IMR-90 (cell line): ENCODE measurements at regions not wholly inside any gene's neighbourhood (a gene's known extent, or its start where the extent isn't known, plus 50 kb on each side); places are given as distances from the start of the nearest gene placed in this dataset.
"Not testable (repeated sequence)": the region's sequence is repeated elsewhere in the genome, so short reads cannot be mapped to it uniquely, and the experiment has no call there.

ENCODE experiments used
- ATAC-seq: fragments of 200-7000 bp; cut with Tn5 transposase; 2 replicates; pipeline ENCODE4 v1.9.1; 2020; ENCODE audit warnings: low read depth, mild to moderate bottlenecking, moderate library complexity
- BruUV-seq: library from RNA; stranded (reverse); fragments of 400-500 nt; replicated peaks from 2 replicates; lab custom pipeline; 2021; lab: Mats Ljungman, UMichigan
- CTCF ChIA-PET: fragments of 300-600 bp; formaldehyde crosslinking; extraction: SDS; loops from one replicate; lab custom pipeline; 2021; ENCODE audit warnings: antibody characterized with exemption; lab: Yijun Ruan, JAX
- POLR2A ChIA-PET: fragments of 300-600 bp; sonication (Branson Sonifier 250); formaldehyde crosslinking; loops from one replicate; lab custom pipeline; 2022; ENCODE audit warnings: antibody characterized with exemption; ENCODE audit not compliant: unreplicated experiment; lab: Charles Lee
- DNase-seq: peaks from one replicate; pipeline ENCODE4 v3.0.0; 2013
- H2AFZ ChIP-seq: replicated peaks from 2 replicates; pipeline ENCODE3; 2013; ENCODE audit warnings: low read length, mild to moderate bottlenecking; ENCODE audit not compliant: poor library complexity
- H2AK5ac ChIP-seq: 2 replicates; pipeline ENCODE4 v1.6.1; 2013; ENCODE audit warnings: low read depth, low read length, inconsistent platforms
- H2AK9ac ChIP-seq: replicated peaks from 2 replicates; pipeline ENCODE3; 2013; ENCODE audit warnings: mild to moderate bottlenecking, low read depth, low read length, moderate library complexity; ENCODE audit not compliant: poor library complexity
- H2BK120ac ChIP-seq: 2 replicates; pipeline ENCODE4 v1.6.1; 2013; ENCODE audit warnings: low read depth, low read length, inconsistent platforms
- H2BK15ac ChIP-seq: 3 replicates; pipeline ENCODE4 v1.6.1; 2013; ENCODE audit warnings: low read depth, low read length, inconsistent platforms
- H2BK20ac ChIP-seq: 2 replicates; pipeline ENCODE4 v1.6.1; 2013; ENCODE audit warnings: low read depth, mild to moderate bottlenecking, inconsistent platforms, low read length, moderate library complexity
- H2BK5ac ChIP-seq: 2 replicates; pipeline ENCODE4 v1.6.1; 2013; ENCODE audit warnings: mild to moderate bottlenecking, low read depth, low read length, inconsistent platforms; ENCODE audit not compliant: poor library complexity, severe bottlenecking
- H3K14ac ChIP-seq: replicated peaks from 2 replicates; pipeline ENCODE4 v1.6.1; 2013; ENCODE audit warnings: low read depth, low read length, inconsistent platforms
- H3K18ac ChIP-seq: 2 replicates; pipeline ENCODE4 v1.6.1; 2013; ENCODE audit warnings: low read depth, low read length, control low read depth
- H3K23ac ChIP-seq: 2 replicates; pipeline ENCODE4 v1.6.1; 2013; ENCODE audit warnings: low read depth, low read length, inconsistent platforms
- H3K27ac ChIP-seq: 2 replicates; pipeline ENCODE4 v1.5.1; 2013; ENCODE audit warnings: mild to moderate bottlenecking, control low read depth, low read length; ENCODE audit not compliant: insufficient read depth
- H3K27me3 ChIP-seq: 2 replicates; pipeline ENCODE4 v1.6.1; 2013; ENCODE audit warnings: low read length; ENCODE audit not compliant: control insufficient read depth, insufficient read depth
- H3K36me3 ChIP-seq: 2 replicates; pipeline ENCODE4 v1.6.1; 2013; ENCODE audit warnings: low read length, mixed read lengths; ENCODE audit not compliant: control insufficient read depth, insufficient read depth
- H3K4ac ChIP-seq: 2 replicates; pipeline ENCODE4 v1.6.1; 2013; ENCODE audit warnings: low read depth, low read length, inconsistent platforms
- H3K4me1 ChIP-seq: 2 replicates; pipeline ENCODE4 v1.6.1; 2013; ENCODE audit warnings: low read length, mixed read lengths; ENCODE audit not compliant: control insufficient read depth, insufficient read depth
- H3K4me2 ChIP-seq: 2 replicates; pipeline ENCODE4 v1.6.1; 2013; ENCODE audit warnings: low read depth, mild to moderate bottlenecking, control low read depth, low read length, moderate library complexity
- H3K4me3 ChIP-seq: 2 replicates; pipeline ENCODE4 v1.5.1; 2013; ENCODE audit warnings: low read depth, mild to moderate bottlenecking, control low read depth, low read length, moderate library complexity; ENCODE audit not compliant: insufficient read depth
- H3K56ac ChIP-seq: 2 replicates; pipeline ENCODE4 v1.6.1; 2013; ENCODE audit warnings: low read length, inconsistent platforms; ENCODE audit not compliant: insufficient read depth; ENCODE audit errors: extremely low read depth
- H3K79me1 ChIP-seq, 2 experiments: 2 replicates each; pipeline ENCODE4 v1.6.1; 2013; ENCODE audit warnings: low read length in 2 of 2, inconsistent platforms in 1 of 2, low read depth in 1 of 2
- H3K9ac ChIP-seq: 2 replicates; pipeline ENCODE4 v1.6.1; 2013; ENCODE audit warnings: low read depth, low read length, control low read depth
- H3K9me1 ChIP-seq: 2 replicates; pipeline ENCODE4 v1.6.1; 2013; ENCODE audit warnings: low read length, inconsistent platforms; ENCODE audit not compliant: insufficient read depth
- H3K9me3 ChIP-seq: 2 replicates; pipeline ENCODE4 v1.6.1; 2013; ENCODE audit warnings: low read length; ENCODE audit not compliant: control insufficient read depth, insufficient read depth
- H4K20me1 ChIP-seq: 2 replicates; pipeline ENCODE4 v1.6.1; 2013; ENCODE audit warnings: low read length, inconsistent platforms; ENCODE audit not compliant: insufficient read depth
- H4K5ac ChIP-seq: 2 replicates; pipeline ENCODE4 v1.6.1; 2013; ENCODE audit warnings: mild to moderate bottlenecking, low read depth, low read length, control low read depth
- H4K8ac ChIP-seq, 2 experiments: 2 replicates each; pipeline ENCODE4 v1.6.1; 2013; ENCODE audit warnings: low read depth in 2 of 2, low read length in 2 of 2, control low read depth in 1 of 2, inconsistent platforms in 1 of 2
- H4K91ac ChIP-seq: 2 replicates; pipeline ENCODE4 v1.6.1; 2013; ENCODE audit warnings: low read depth, low read length, inconsistent platforms; ENCODE audit not compliant: insufficient read depth
- WGBS, 2 experiments: methylation state at CpG; one replicate each; pipeline versions ENCODE4 v1.1.5 to v1.1.7; 2013; ENCODE audit warnings: missing lambda C conversion rate in 2 of 2; ENCODE audit not compliant: insufficient read length in 1 of 2; ENCODE audit errors: extremely low coverage in 2 of 2; 5-methylcytosine and 5-hydroxymethylcytosine counted together
- dilution Hi-C: fragments of 300-500 bp; cut with HindIII; formaldehyde crosslinking; loops from one replicate; pipeline ENCODE4 v1.14.3; 2018; ENCODE audit warnings: low sequenced_read_pairs; ENCODE audit not compliant: unreplicated experiment
- in situ Hi-C: fragments of 300-500 bp; cut with MboI; formaldehyde crosslinking; loops from 3 replicates; pipeline ENCODE4 v1.14.3; 2019; ENCODE audit warnings: low sequenced_read_pairs, inconsistent platforms, mixed read lengths
- intact Hi-C: fragments of 100-400 bp; cut with micrococcal nuclease; formaldehyde crosslinking; loops from 2 replicates; pipeline ENCODE4 v1.10.0; 2022

DNA sequence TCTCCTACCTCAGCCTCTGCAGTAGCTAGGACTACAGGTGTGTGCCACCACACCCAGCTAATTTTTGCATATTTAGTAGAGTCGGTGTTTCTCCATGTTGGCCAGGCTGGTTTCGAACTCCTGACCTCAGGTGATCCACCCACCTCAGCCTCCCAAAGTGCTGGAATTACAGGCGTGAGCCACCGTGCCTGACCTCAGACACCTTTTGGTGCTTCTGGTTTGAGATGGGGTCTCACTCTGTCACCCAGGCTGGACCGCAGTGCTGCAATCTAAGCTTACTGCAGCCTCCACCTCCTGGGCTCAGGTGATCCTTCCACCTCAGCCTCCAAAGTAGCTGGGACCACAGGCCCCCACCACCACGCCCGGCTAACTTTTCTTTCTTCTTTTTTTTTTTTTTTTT lies 144.6 kb downstream of the OR4M2 start:
- H2AK5ac ChIP-seq, dilution Hi-C loops, H3K79me1 ChIP-seq, H3K4me1 ChIP-seq, H4K5ac ChIP-seq, H4K8ac ChIP-seq, ATAC-seq, H2AK9ac ChIP-seq, H2AFZ ChIP-seq, H2BK120ac ChIP-seq, H3K14ac ChIP-seq, POLR2A ChIA-PET, H3K18ac ChIP-seq, H3K9me1 ChIP-seq, H3K27me3 ChIP-seq, H4K91ac ChIP-seq, intact Hi-C loops, H3K27ac ChIP-seq, H3K4me2 ChIP-seq, H3K23ac ChIP-seq, H3K56ac ChIP-seq, CTCF ChIA-PET, H2BK20ac ChIP-seq, DNase-seq, H3K36me3 ChIP-seq, H3K4ac ChIP-seq, H3K4me3 ChIP-seq, H2BK15ac ChIP-seq, H4K20me1 ChIP-seq, H2BK5ac ChIP-seq, BruUV-seq, in situ Hi-C loops, H3K9ac ChIP-seq: not testable (repeated sequence)
- peaks cover 45% of the 10 kb centered on the region for H3K9me3 ChIP-seq
- 74% methylated on average over 3 of the region's 7 CpGs; no CpG with 5 or more reads in 1 of the 2 experiments for WGBS, 2 experiments
